Type B pancreatic cell (in vitro differentiated cells): ENCODE measurements at regions not wholly inside any gene's neighbourhood (a gene's known extent, or its start where the extent isn't known, plus 50 kb on each side); places are given as distances from the start of the nearest gene placed in this dataset.

Source experiments
- DNase-seq: peaks from one replicate; pipeline ENCODE4 v3.0.0; 2021; ENCODE audit warnings: mixed read lengths; ENCODE audit not compliant: unreplicated experiment; ENCODE audit errors: extremely low spot score
- H3K27ac Mint-ChIP-seq: 2 replicates; pipeline ENCODE4 v1.8.0; 2021; ENCODE audit warnings: mild to moderate bottlenecking, mixed read lengths
- H3K27me3 Mint-ChIP-seq: 2 replicates; pipeline ENCODE4 v1.8.0; 2021; ENCODE audit warnings: mixed read lengths
- H3K36me3 Mint-ChIP-seq: 2 replicates; pipeline ENCODE4 v1.8.0; 2021; ENCODE audit warnings: mixed read lengths
- H3K4me1 Mint-ChIP-seq: one replicate; pipeline ENCODE4 v1.8.0; 2021; ENCODE audit warnings: mixed read lengths; ENCODE audit not compliant: unreplicated experiment
- H3K4me3 Mint-ChIP-seq: 2 replicates; pipeline ENCODE4 v1.8.0; 2021; ENCODE audit warnings: mild to moderate bottlenecking, mixed read lengths
- H3K9me3 Mint-ChIP-seq: 2 replicates; pipeline ENCODE4 v1.8.0; 2021; ENCODE audit warnings: mixed read lengths
- TF ChIP-seq, protein P1 (sequence below): fragments of 200-600 bp; sonication (generic); conservative IDR thresholded peaks from 2 replicates; pipeline ENCODE4 v1.5.0; 2021; ENCODE audit warnings: antibody characterized with exemption, mild to moderate bottlenecking

DNA sequence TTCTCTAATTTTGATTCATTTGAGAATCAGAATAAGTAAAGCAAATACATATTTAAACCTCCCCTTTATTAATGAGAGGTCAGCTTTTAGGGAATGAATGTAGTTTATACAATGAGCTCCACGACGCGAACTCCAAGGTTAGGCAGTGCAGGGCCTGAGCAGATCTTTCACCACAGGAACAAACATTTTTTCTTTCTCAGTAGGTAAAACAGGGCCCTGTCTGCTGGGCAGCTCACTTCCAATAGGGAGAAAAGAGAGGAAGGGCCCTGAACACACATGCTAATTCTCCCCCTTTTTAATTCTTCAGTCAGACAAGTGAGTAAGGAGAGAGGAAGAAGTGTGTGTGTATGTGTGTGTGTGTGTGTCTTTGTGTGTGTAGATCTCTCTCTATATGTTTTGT is 682.4 kb upstream of the TMEFF2 start:
- TF ChIP-seq, protein P1, sequence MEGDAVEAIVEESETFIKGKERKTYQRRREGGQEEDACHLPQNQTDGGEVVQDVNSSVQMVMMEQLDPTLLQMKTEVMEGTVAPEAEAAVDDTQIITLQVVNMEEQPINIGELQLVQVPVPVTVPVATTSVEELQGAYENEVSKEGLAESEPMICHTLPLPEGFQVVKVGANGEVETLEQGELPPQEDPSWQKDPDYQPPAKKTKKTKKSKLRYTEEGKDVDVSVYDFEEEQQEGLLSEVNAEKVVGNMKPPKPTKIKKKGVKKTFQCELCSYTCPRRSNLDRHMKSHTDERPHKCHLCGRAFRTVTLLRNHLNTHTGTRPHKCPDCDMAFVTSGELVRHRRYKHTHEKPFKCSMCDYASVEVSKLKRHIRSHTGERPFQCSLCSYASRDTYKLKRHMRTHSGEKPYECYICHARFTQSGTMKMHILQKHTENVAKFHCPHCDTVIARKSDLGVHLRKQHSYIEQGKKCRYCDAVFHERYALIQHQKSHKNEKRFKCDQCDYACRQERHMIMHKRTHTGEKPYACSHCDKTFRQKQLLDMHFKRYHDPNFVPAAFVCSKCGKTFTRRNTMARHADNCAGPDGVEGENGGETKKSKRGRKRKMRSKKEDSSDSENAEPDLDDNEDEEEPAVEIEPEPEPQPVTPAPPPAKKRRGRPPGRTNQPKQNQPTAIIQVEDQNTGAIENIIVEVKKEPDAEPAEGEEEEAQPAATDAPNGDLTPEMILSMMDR: no peak
- H3K27ac Mint-ChIP-seq: no peak overlapping the region
- H3K4me1 Mint-ChIP-seq: no peaks in the 10 kb centered on the region
- H3K27me3 Mint-ChIP-seq: peaks cover 3% of the 10 kb centered on the region
- no peak for DNase-seq
- H3K4me3 Mint-ChIP-seq: no peak overlapping the region
- no peaks in the 10 kb centered on the region for H3K36me3 Mint-ChIP-seq
- H3K9me3 Mint-ChIP-seq: peaks cover 3% of the 10 kb centered on the region

DNA sequence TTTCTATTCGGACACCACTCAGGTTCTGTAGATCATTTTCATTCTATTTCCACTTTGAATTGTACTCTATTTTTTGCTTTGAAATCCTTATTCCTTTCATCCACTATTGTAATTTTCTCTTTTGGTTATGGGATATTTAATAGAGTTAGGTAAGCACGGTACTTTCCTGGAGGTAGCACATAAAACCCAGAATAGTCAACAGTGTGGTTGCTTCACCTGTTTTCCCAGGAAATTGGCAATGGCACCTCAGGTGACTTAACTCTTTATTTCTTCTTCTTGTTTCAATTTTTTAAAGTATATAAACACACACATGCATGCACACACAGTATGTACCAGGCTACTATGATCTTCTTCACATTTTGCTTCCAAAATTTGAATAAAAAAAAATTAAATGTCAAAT is 682.0 kb upstream of the TMEFF2 start:
- no peaks in the 10 kb centered on the region for H3K4me1 Mint-ChIP-seq
- H3K27ac Mint-ChIP-seq: no peak overlapping the region

DNA sequence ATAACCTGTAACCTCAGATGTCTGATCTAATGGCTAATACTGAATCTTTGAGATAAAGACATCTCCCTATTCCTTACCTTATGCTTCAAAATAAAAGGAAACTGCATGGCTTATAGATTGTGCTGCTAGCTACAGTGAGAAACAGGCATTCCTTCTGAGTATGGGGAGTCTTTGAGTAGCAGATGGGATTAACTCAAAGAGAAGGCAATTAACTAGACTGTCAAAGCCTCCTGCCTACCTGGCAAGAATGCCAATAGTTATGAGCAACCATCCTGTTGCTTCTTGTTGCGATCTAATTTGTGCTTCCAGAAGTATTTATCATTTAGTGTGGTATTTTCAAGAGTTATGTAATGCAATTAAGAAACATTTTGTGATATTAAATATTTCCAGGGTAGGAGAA is 660.0 kb upstream of the TMEFF2 start:
- TF ChIP-seq, protein P1: no peak
- Mint-ChIP-seq H3K4me1 (no peaks in the 10 kb centered on the region), H3K4me3 (no peak overlapping the region), H3K9me3 (no peaks in the 10 kb centered on the region), H3K36me3 (no peaks in the 10 kb centered on the region), H3K27ac (no peak overlapping the region), H3K27me3 (no peaks in the 10 kb centered on the region)
- DNase-seq: no peak

More for the DNA sequence above, 682.0 kb upstream of the TMEFF2 start:
- no peak overlapping the region for H3K4me3 Mint-ChIP-seq
- DNase-seq: no peak
- H3K27me3 Mint-ChIP-seq: peaks cover 3% of the 10 kb centered on the region
- peaks cover 6% of the 10 kb centered on the region for H3K9me3 Mint-ChIP-seq
- TF ChIP-seq, protein P1: no peak
- no peaks in the 10 kb centered on the region for H3K36me3 Mint-ChIP-seq

DNA sequence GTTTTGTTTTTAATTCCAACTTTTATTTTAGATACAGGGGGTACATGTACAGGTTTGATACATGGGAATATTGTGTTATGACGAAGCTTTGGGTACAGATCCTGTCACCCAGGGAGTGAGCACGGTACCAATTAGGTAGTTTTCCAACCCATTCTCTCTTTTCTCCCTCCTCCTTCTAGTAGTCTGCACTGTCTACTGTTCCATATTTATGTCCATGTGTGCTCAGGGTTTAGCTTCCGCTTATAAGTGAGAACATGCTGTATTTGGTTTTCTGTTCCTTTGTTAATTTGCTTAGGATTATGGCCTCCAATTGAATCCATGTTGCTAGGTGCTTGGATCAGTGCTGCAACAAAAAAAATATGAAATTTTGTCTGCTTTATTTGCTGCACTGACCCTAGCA is 659.3 kb upstream of the TMEFF2 start:
- H3K36me3 Mint-ChIP-seq: no peaks in the 10 kb centered on the region
- no peaks in the 10 kb centered on the region for H3K27me3 Mint-ChIP-seq
- H3K9me3 Mint-ChIP-seq: no peaks in the 10 kb centered on the region
- no peak for DNase-seq
- TF ChIP-seq, protein P1: no peak
- no peak overlapping the region for H3K4me3 Mint-ChIP-seq
- no peak overlapping the region for H3K27ac Mint-ChIP-seq
- no peaks in the 10 kb centered on the region for H3K4me1 Mint-ChIP-seq

DNA sequence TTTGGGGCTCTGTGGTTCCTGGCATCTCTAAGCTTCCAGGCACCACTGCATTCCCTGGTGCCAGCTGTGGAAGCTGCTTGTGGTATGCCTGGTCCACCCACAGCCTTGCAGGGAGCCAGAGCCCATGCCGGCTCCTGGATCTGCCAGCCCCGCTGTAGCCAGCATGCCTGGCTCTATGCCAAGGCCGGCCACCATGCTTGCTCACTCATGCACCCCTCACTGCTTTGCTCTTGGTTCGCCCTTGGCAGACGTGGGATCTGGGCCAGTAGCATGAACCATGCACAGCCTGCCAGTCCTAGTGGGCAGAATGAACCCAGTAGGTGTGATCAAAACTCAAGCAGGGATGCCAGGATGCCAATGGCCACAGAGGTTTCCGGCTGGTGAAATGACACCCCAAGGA is 634.2 kb upstream of the TMEFF2 start:
- no peak for DNase-seq
- no peaks in the 10 kb centered on the region for H3K4me1 Mint-ChIP-seq
- TF ChIP-seq, protein P1: no peak
- H3K27me3 Mint-ChIP-seq: no peaks in the 10 kb centered on the region
- no peak overlapping the region for H3K27ac Mint-ChIP-seq
- no peaks in the 10 kb centered on the region for H3K36me3 Mint-ChIP-seq
- peaks cover 5% of the 10 kb centered on the region for H3K9me3 Mint-ChIP-seq
- no peak overlapping the region for H3K4me3 Mint-ChIP-seq

DNA sequence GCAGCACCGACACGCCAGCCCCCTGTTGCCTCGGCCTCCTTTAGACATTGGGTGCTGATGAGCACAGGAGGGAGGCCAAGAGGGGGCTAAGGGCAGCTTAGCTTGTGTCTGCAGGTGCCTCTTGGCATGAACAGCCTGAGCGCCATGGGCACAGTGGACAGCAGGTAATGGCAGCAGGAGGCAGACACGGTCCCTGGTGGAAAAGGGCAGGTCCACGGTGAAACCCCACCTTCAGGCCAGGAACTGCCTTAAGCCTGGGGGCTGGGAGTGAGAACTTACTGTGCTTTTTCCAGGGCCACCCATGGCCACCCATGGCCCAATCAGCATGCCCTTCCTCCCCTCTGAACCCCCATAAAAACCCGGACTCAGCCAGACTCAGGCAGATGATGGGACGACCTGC is 633.4 kb upstream of the TMEFF2 start:
- TF ChIP-seq, protein P1: no peak

More for the DNA sequence above, 633.4 kb upstream of the TMEFF2 start:
- no peak for DNase-seq
- Mint-ChIP-seq H3K4me1 (no peaks in the 10 kb centered on the region), H3K4me3 (no peak overlapping the region), H3K27ac (no peak overlapping the region), H3K36me3 (no peaks in the 10 kb centered on the region), H3K9me3 (peaks cover 5% of the 10 kb centered on the region), H3K27me3 (no peaks in the 10 kb centered on the region)
